ENCODE measurements at regions not wholly inside any gene's neighbourhood (a gene's known extent, or its start where the extent isn't known, plus 50 kb on each side); places are given as distances from the start of the nearest gene placed in this dataset.

- Histone ChIP-seq H3K36me3 (ENCODE audit: insufficient read depth, low read length) (no peaks in the 10 kb centered on the region), H3K9ac (ENCODE audit: insufficient read length) (no peak overlapping the region), H3K9me3 (ENCODE audit: low read depth, low read length) (no peaks in the 10 kb centered on the region), H3K4me3 (no peak overlapping the region), H3K27ac (no peak overlapping the region)
- no peak for DNase-seq (ENCODE audit: low read depth, low spot score)
- no peak for TF ChIP-seq FOXP2 (optimal IDR thresholded peaks at IDR 0.05; ENCODE audit: control extremely low read depth, extremely low read length, insufficient read depth)
- TF ChIP-seq POLR2AphosphoS5 (IDR thresholded peaks at IDR 0.05; ENCODE audit: borderline replicate concordance, low read depth, low read length) = no peak
- TF ChIP-seq EZH2 (IDR thresholded peaks at IDR 0.05) = no peak
These were observed 65.3 kb upstream of the CXCL14 start for GRCh38 chr5:135643881-135644766.

GRCh38 chr5:135642934-135643333 is 64.1 kb upstream of the CXCL14 start:
- no peaks in the 10 kb centered on the region for H3K9me3 ChIP-seq (ENCODE audit: low read depth, low read length)
- no peak overlapping the region for H3K4me3 ChIP-seq
- TF ChIP-seq POLR2AphosphoS5 (IDR thresholded peaks at IDR 0.05; ENCODE audit: borderline replicate concordance, low read depth, low read length) = no peak
- TF ChIP-seq EZH2 (IDR thresholded peaks at IDR 0.05) = no peak
- no peak for TF ChIP-seq FOXP2 (optimal IDR thresholded peaks at IDR 0.05; ENCODE audit: control extremely low read depth, extremely low read length, insufficient read depth)
- no peaks in the 10 kb centered on the region for H3K36me3 ChIP-seq (ENCODE audit: insufficient read depth, low read length)
- H3K9ac ChIP-seq (ENCODE audit: insufficient read length) = no peak overlapping the region
- DNase-seq (ENCODE audit: low read depth, low spot score) = no peak
- H3K27ac ChIP-seq = no peak overlapping the region

- H3K9ac ChIP-seq (ENCODE audit: insufficient read length) = no peak overlapping the region
- H3K9me3 ChIP-seq (ENCODE audit: low read depth, low read length) = no peaks in the 10 kb centered on the region
- H3K36me3 ChIP-seq (ENCODE audit: insufficient read depth, low read length) = no peaks in the 10 kb centered on the region
- no peak for DNase-seq (ENCODE audit: low read depth, low spot score)
- no peak overlapping the region for H3K4me3 ChIP-seq
- no peak for TF ChIP-seq EZH2 (IDR thresholded peaks at IDR 0.05)
- no peak for TF ChIP-seq POLR2AphosphoS5 (IDR thresholded peaks at IDR 0.05; ENCODE audit: borderline replicate concordance, low read depth, low read length)
- no peak for TF ChIP-seq FOXP2 (optimal IDR thresholded peaks at IDR 0.05; ENCODE audit: control extremely low read depth, extremely low read length, insufficient read depth)
- H3K27ac ChIP-seq = no peak overlapping the region
These were observed 63.7 kb upstream of the CXCL14 start for GRCh38 chr5:135642488-135642870.

- Histone ChIP-seq H3K27ac (no peak overlapping the region), H3K9ac (ENCODE audit: insufficient read length) (no peak overlapping the region), H3K9me3 (ENCODE audit: low read depth, low read length) (no peaks in the 10 kb centered on the region), H3K4me3 (no peak overlapping the region), H3K36me3 (ENCODE audit: insufficient read depth, low read length) (no peaks in the 10 kb centered on the region)
- TF ChIP-seq FOXP2 (optimal IDR thresholded peaks at IDR 0.05; ENCODE audit: control extremely low read depth, extremely low read length, insufficient read depth) (no peak), POLR2AphosphoS5 (IDR thresholded peaks at IDR 0.05; ENCODE audit: borderline replicate concordance, low read depth, low read length) (no peak), EZH2 (IDR thresholded peaks at IDR 0.05) (no peak)
- no peak for DNase-seq (ENCODE audit: low read depth, low spot score)
These were observed 63.1 kb upstream of the CXCL14 start for GRCh38 chr5:135641734-135642487.

- no peaks in the 10 kb centered on the region for H3K9me3 ChIP-seq (ENCODE audit: low read depth, low read length)
- no peak for TF ChIP-seq FOXP2 (optimal IDR thresholded peaks at IDR 0.05; ENCODE audit: control extremely low read depth, extremely low read length, insufficient read depth)
- no peak for TF ChIP-seq POLR2AphosphoS5 (IDR thresholded peaks at IDR 0.05; ENCODE audit: borderline replicate concordance, low read depth, low read length)
- no peak for TF ChIP-seq EZH2 (IDR thresholded peaks at IDR 0.05)
- H3K9ac ChIP-seq (ENCODE audit: insufficient read length) = no peak overlapping the region
- no peak for DNase-seq (ENCODE audit: low read depth, low spot score)
- no peak overlapping the region for H3K4me3 ChIP-seq
- H3K36me3 ChIP-seq (ENCODE audit: insufficient read depth, low read length) = no peaks in the 10 kb centered on the region
- H3K27ac ChIP-seq = no peak overlapping the region
These were observed 62.5 kb upstream of the CXCL14 start for GRCh38 chr5:135641319-135641718.

- H3K4me3 ChIP-seq = no peak overlapping the region
- no peak overlapping the region for H3K27ac ChIP-seq
- no peak overlapping the region for H3K9ac ChIP-seq (ENCODE audit: insufficient read length)
- no peak for DNase-seq (ENCODE audit: low read depth, low spot score)
- H3K36me3 ChIP-seq (ENCODE audit: insufficient read depth, low read length) = no peaks in the 10 kb centered on the region
- TF ChIP-seq FOXP2 (optimal IDR thresholded peaks at IDR 0.05; ENCODE audit: control extremely low read depth, extremely low read length, insufficient read depth) = no peak
- no peak for TF ChIP-seq POLR2AphosphoS5 (IDR thresholded peaks at IDR 0.05; ENCODE audit: borderline replicate concordance, low read depth, low read length)
- TF ChIP-seq EZH2 (IDR thresholded peaks at IDR 0.05) = no peak
- H3K9me3 ChIP-seq (ENCODE audit: low read depth, low read length) = no peaks in the 10 kb centered on the region
These were observed 56.7 kb upstream of the CXCL14 start for GRCh38 chr5:135635451-135635850.

- Histone ChIP-seq H3K4me3 (no peak overlapping the region), H3K27ac (no peak overlapping the region), H3K9me3 (ENCODE audit: low read depth, low read length) (no peaks in the 10 kb centered on the region), H3K36me3 (ENCODE audit: insufficient read depth, low read length) (no peaks in the 10 kb centered on the region), H3K9ac (ENCODE audit: insufficient read length) (no peak overlapping the region)
- DNase-seq (ENCODE audit: low read depth, low spot score) = no peak
- no peak for TF ChIP-seq POLR2AphosphoS5 (IDR thresholded peaks at IDR 0.05; ENCODE audit: borderline replicate concordance, low read depth, low read length)
- no peak for TF ChIP-seq EZH2 (IDR thresholded peaks at IDR 0.05)
- no peak for TF ChIP-seq FOXP2 (optimal IDR thresholded peaks at IDR 0.05; ENCODE audit: control extremely low read depth, extremely low read length, insufficient read depth)
These were observed 54.0 kb upstream of the CXCL14 start for GRCh38 chr5:135632798-135633197.

GRCh38 chr5:135631391-135631790 is 52.6 kb upstream of the CXCL14 start:
- TF ChIP-seq EZH2 (IDR thresholded peaks at IDR 0.05) (no peak), POLR2AphosphoS5 (IDR thresholded peaks at IDR 0.05; ENCODE audit: borderline replicate concordance, low read depth, low read length) (no peak), FOXP2 (optimal IDR thresholded peaks at IDR 0.05; ENCODE audit: control extremely low read depth, extremely low read length, insufficient read depth) (no peak)
- no peaks in the 10 kb centered on the region for H3K36me3 ChIP-seq (ENCODE audit: insufficient read depth, low read length)
- H3K9ac ChIP-seq (ENCODE audit: insufficient read length) = no peak overlapping the region
- H3K9me3 ChIP-seq (ENCODE audit: low read depth, low read length) = no peaks in the 10 kb centered on the region
- no peak overlapping the region for H3K4me3 ChIP-seq
- no peak overlapping the region for H3K27ac ChIP-seq
- no peak for DNase-seq (ENCODE audit: low read depth, low spot score)
